CD14-positive monocyte (primary cell): ENCODE measurements at regions not wholly inside any gene's neighbourhood (a gene's known extent, or its start where the extent isn't known, plus 50 kb on each side); places are given as distances from the start of the nearest gene placed in this dataset.

Experiments used
- DNase-seq, 3 donors: peaks; one replicate each; pipeline ENCODE4 v3.0.0-alpha.2; 2011 to 2022
- H2AFZ ChIP-seq: 2 replicates; pipeline ENCODE4 v1.6.0; 2012; ENCODE audit warnings: mild to moderate bottlenecking, low read depth, low read length, inconsistent platforms; ENCODE audit not compliant: insufficient read depth, poor library complexity, severe bottlenecking
- H3K27ac ChIP-seq, 2 donors: 1 replicate in 1 of 2; 2 replicates in 1 of 2; pipeline ENCODE4 v1.5.1; 2012 to 2013; ENCODE audit warnings: low read length in 2 of 2, control low read depth in 1 of 2, inconsistent platforms in 1 of 2, low read depth in 1 of 2, mild to moderate bottlenecking in 1 of 2
- H3K27me3 ChIP-seq, 2 donors: one replicate each; pipeline versions ENCODE4 v1.6.0 to v1.6.1; 2011 to 2013; ENCODE audit warnings: low read length in 2 of 2; ENCODE audit not compliant: control insufficient read depth in 2 of 2, insufficient read depth in 2 of 2
- H3K36me3 ChIP-seq, 2 donors: replicated peaks in 1 of 2; 1 replicate in 1 of 2; 2 replicates in 1 of 2; pipeline versions ENCODE4 v1.5.1 to v1.6.1; 2012 to 2013; ENCODE audit warnings: low read length in 2 of 2, control low read depth in 1 of 2, inconsistent platforms in 1 of 2, mild to moderate bottlenecking in 1 of 2; ENCODE audit not compliant: insufficient read depth in 2 of 2, control insufficient read depth in 1 of 2
- H3K4me1 ChIP-seq, 2 donors: 1 replicate in 1 of 2; 2 replicates in 1 of 2; pipeline versions ENCODE4 v1.5.1 to v1.6.1; 2012 to 2013; ENCODE audit warnings: low read length in 2 of 2, control low read depth in 1 of 2, inconsistent platforms in 1 of 2, mild to moderate bottlenecking in 1 of 2, moderate library complexity in 1 of 2; ENCODE audit not compliant: insufficient read depth in 2 of 2, control insufficient read depth in 1 of 2
- H3K4me2 ChIP-seq: replicated peaks from 2 replicates; pipeline ENCODE3; 2012; ENCODE audit warnings: low read length, moderate library complexity, mild to moderate bottlenecking; ENCODE audit not compliant: poor library complexity, severe bottlenecking; ENCODE audit errors: extremely low read depth
- H3K4me3 ChIP-seq, 3 experiments: fragments of 200-600 bp in 1 of 3; sonication (generic) in 1 of 3; replicated peaks in 1 of 3; 1 replicate in 2 of 3; 2 replicates in 1 of 3; pipeline ENCODE4 v1.5.1; 2011 to 2013; ENCODE audit warnings: low read length in 3 of 3, mild to moderate bottlenecking in 3 of 3, control low read depth in 2 of 3, low read depth in 2 of 3, inconsistent platforms in 1 of 3, moderate library complexity in 1 of 3
- H3K79me2 ChIP-seq: 2 replicates; pipeline ENCODE4 v1.6.0; 2012; ENCODE audit warnings: mild to moderate bottlenecking, control low read depth, inconsistent platforms, low read length, moderate library complexity; ENCODE audit not compliant: insufficient read depth
- H3K9ac ChIP-seq: 2 replicates; pipeline ENCODE4 v1.6.0; 2017; ENCODE audit warnings: low read length, mild to moderate bottlenecking; ENCODE audit not compliant: insufficient read depth, poor library complexity, severe bottlenecking
- H3K9me3 ChIP-seq, 2 donors: replicated peaks in 1 of 2; 1 replicate in 1 of 2; 2 replicates in 1 of 2; pipeline versions ENCODE4 v1.5.1 to v1.6.1; 2012 to 2013; ENCODE audit warnings: low read length in 2 of 2, control low read depth in 1 of 2; ENCODE audit not compliant: control insufficient read depth in 1 of 2, insufficient read depth in 1 of 2
- H4K20me1 ChIP-seq: 2 replicates; pipeline ENCODE4 v1.6.0; 2012; ENCODE audit warnings: mild to moderate bottlenecking, low read length, control low read depth, moderate library complexity; ENCODE audit not compliant: insufficient read depth
- H3K27ac Mint-ChIP-seq, 7 donors: one replicate each; pipeline ENCODE4 v1.8.0; 2020; ENCODE audit warnings: mild to moderate bottlenecking in 7 of 7, mixed read lengths in 7 of 7, moderate library complexity in 6 of 7, inconsistent platforms in 2 of 7
- H3K27me3 Mint-ChIP-seq, 3 donors: one replicate each; pipeline ENCODE4 v1.8.0; 2021 to 2022; ENCODE audit warnings: low read depth in 3 of 3, mild to moderate bottlenecking in 3 of 3, mixed read lengths in 3 of 3, moderate library complexity in 3 of 3, inconsistent platforms in 1 of 3
- H3K36me3 Mint-ChIP-seq, 2 donors: one replicate each; pipeline ENCODE4 v1.8.0; 2020; ENCODE audit warnings: mixed read lengths in 2 of 2, inconsistent platforms in 1 of 2, mild to moderate bottlenecking in 1 of 2
- H3K4me1 Mint-ChIP-seq: one replicate; pipeline ENCODE4 v1.8.0; 2020; ENCODE audit warnings: mild to moderate bottlenecking, mixed read lengths
- H3K4me3 Mint-ChIP-seq, 2 donors: one replicate each; pipeline ENCODE4 v1.8.0; 2020; ENCODE audit warnings: mild to moderate bottlenecking in 2 of 2, mixed read lengths in 2 of 2, moderate library complexity in 1 of 2
- H3K9me3 Mint-ChIP-seq, 7 donors: one replicate each; pipeline ENCODE4 v1.8.0; 2020 to 2022; ENCODE audit warnings: mixed read lengths in 7 of 7, mild to moderate bottlenecking in 6 of 7, moderate library complexity in 6 of 7, inconsistent platforms in 2 of 7
- CTCF ChIP-seq: fragments of 200-600 bp; IDR thresholded peaks from one replicate; pipeline ENCODE4 v1.8.0; 2022; ENCODE audit warnings: antibody characterized with exemption, mild to moderate bottlenecking
- WGBS: methylation state at CpG from one replicate; pipeline ENCODE4 v1.1.5; 2013; ENCODE audit warnings: missing lambda C conversion rate; ENCODE audit not compliant: insufficient coverage; 5-methylcytosine and 5-hydroxymethylcytosine counted together
- intact Hi-C, 2 donors: fragments of 100-400 bp; cut with micrococcal nuclease; formaldehyde crosslinking; loops; one replicate each; pipeline versions ENCODE4 v1.15.0 to v1.15.1; 2023

- TF ChIP-seq CTCF, result no peak
- Histone ChIP-seq H3K27me3 (no peaks in the 10 kb centered on the region), H3K4me3 (no peak overlapping the region), H3K36me3 (no peaks in the 10 kb centered on the region), H3K4me2 (no peak overlapping the region), H2AFZ (no peak overlapping the region), H3K79me2 (no peaks in the 10 kb centered on the region), H3K4me1 (no peaks in the 10 kb centered on the region), H3K9me3 (peaks cover 14 to 18% of the 10 kb centered on the region in 2 donors), H4K20me1 (no peaks in the 10 kb centered on the region), H3K9ac (no peak overlapping the region), H3K27ac (no peak overlapping the region)
- 50% methylated on average over 1 of the region's 1 CpG for WGBS
- Mint-ChIP-seq H3K4me3 (no peak overlapping the region), H3K27me3 (no peaks in the 10 kb centered on the region), H3K4me1 (no peaks in the 10 kb centered on the region), H3K27ac (no peak overlapping the region), H3K9me3 (peaks cover 2 to 8% (median 7%) of the 10 kb centered on the region in 7 donors), H3K36me3 (no peaks in the 10 kb centered on the region)
- intact Hi-C loops, result no loop called here
- DNase-seq, result no peak
Observed at GRCh38 chr5:28666110-28666509, 1627.7 kb upstream of the CDH9 start.

- no CpG with 5 or more reads among the region's 2 CpGs for whole genome bisulfite sequencing
- Mint-ChIP-seq H3K4me1 (no peaks in the 10 kb centered on the region), H3K9me3 (peaks cover 0 to 2% (median 0%) of the 10 kb centered on the region in 7 donors), H3K36me3 (no peaks in the 10 kb centered on the region), H3K4me3 (no peak overlapping the region), H3K27ac (no peak overlapping the region), H3K27me3 (no peaks in the 10 kb centered on the region)
- Histone ChIP-seq H3K4me2 (no peak overlapping the region), H3K36me3 (no peaks in the 10 kb centered on the region), H3K27me3 (no peaks in the 10 kb centered on the region), H3K4me1 (no peaks in the 10 kb centered on the region), H3K79me2 (no peaks in the 10 kb centered on the region), H2AFZ (no peak overlapping the region), H3K9ac (no peak overlapping the region), H4K20me1 (no peaks in the 10 kb centered on the region), H3K27ac (no peak overlapping the region), H3K4me3 (no peak overlapping the region), H3K9me3 (no peaks in the 10 kb centered on the region)
- TF ChIP-seq CTCF, result no peak
- no peak for DNase-seq
- intact Hi-C loops, result no loop called here
Observed at GRCh38 chr5:28648108-28648507, 1609.7 kb upstream of the CDH9 start.
